PC-9 (cell line): ENCODE measurements at regions not wholly inside any gene's neighbourhood (a gene's known extent, or its start where the extent isn't known, plus 50 kb on each side); places are given as distances from the start of the nearest gene placed in this dataset.

Source experiments
- BruUV-seq: library from RNA; stranded (reverse); fragments of 400-500 nt; replicated peaks from 2 replicates; lab custom pipeline; 2021; lab: Mats Ljungman, UMichigan
- CTCF ChIA-PET: fragments of 300-600 bp; sonication (Branson Sonifier 250); formaldehyde crosslinking; loops from one replicate; lab custom pipeline; 2022; ENCODE audit warnings: antibody characterized with exemption; lab: Charles Lee
- POLR2A ChIA-PET: fragments of 300-600 bp; sonication (Branson Sonifier 250); formaldehyde crosslinking; loops from one replicate; lab custom pipeline; 2022; ENCODE audit warnings: antibody characterized with exemption; ENCODE audit not compliant: unreplicated experiment; lab: Charles Lee
- DNase-seq, 2 experiments: peaks; one replicate each; pipeline versions ENCODE4 v3.0.0 to v3.0.0-alpha.2; 2015 to 2022; ENCODE audit warnings: mixed read lengths in 1 of 2
- H2AFZ ChIP-seq: fragments of 200-600 bp; sonication (generic); 2 replicates; pipeline ENCODE4 v1.8.1; 2017; ENCODE audit warnings: antibody characterized with exemption
- H3F3A ChIP-seq: fragments of 200-600 bp; sonication (generic); 2 replicates; pipeline ENCODE4 v1.8.1; 2017; ENCODE audit warnings: antibody characterized with exemption, mild to moderate bottlenecking, low read depth; ENCODE audit not compliant: insufficient read depth
- H3K27ac ChIP-seq: fragments of 200-600 bp; sonication (generic); 2 replicates; pipeline ENCODE4 v1.6.1; 2016; ENCODE audit warnings: mixed run types
- H3K27me3 ChIP-seq: fragments of 200-600 bp; sonication (generic); 2 replicates; pipeline ENCODE4 v1.6.1; 2016; ENCODE audit warnings: low read depth, mixed run types; ENCODE audit not compliant: insufficient read depth
- H3K36me3 ChIP-seq: fragments of 200-600 bp; sonication (generic); 2 replicates; pipeline ENCODE4 v1.6.1; 2016; ENCODE audit warnings: low read depth, mixed run types
- H3K4me1 ChIP-seq: fragments of 200-600 bp; sonication (generic); replicated peaks from 2 replicates; pipeline ENCODE4 v1.6.1; 2016; ENCODE audit warnings: mixed run types; ENCODE audit not compliant: insufficient read depth
- H3K4me2 ChIP-seq: fragments of 200-600 bp; sonication (generic); 2 replicates; pipeline ENCODE4 v1.6.1; 2017; ENCODE audit warnings: mixed run types
- H3K4me3 ChIP-seq: fragments of 200-600 bp; sonication (generic); 2 replicates; pipeline ENCODE4 v1.6.1; 2016; ENCODE audit warnings: mixed run types
- H3K79me2 ChIP-seq: fragments of 200-600 bp; sonication (generic); 2 replicates; pipeline ENCODE4 v1.6.1; 2017; ENCODE audit warnings: low read depth, mixed run types
- H3K9me2 ChIP-seq: fragments of 200-600 bp; sonication (generic); 2 replicates; pipeline ENCODE4 v1.8.1; 2017; ENCODE audit warnings: mild to moderate bottlenecking; ENCODE audit not compliant: insufficient read depth
- H3K9me3 ChIP-seq: fragments of 200-600 bp; sonication (generic); 2 replicates; pipeline ENCODE4 v1.8.1; 2016; ENCODE audit warnings: low read depth; ENCODE audit not compliant: insufficient read depth
- H4K20me1 ChIP-seq: fragments of 200-600 bp; sonication (generic); 2 replicates; pipeline ENCODE4 v1.8.1; 2017; ENCODE audit not compliant: insufficient read depth
- CTCF ChIP-seq: fragments of 200-600 bp; sonication (generic); conservative IDR thresholded peaks from 2 replicates; pipeline ENCODE4 v1.6.1; 2017; ENCODE audit warnings: mixed run types, antibody characterized with exemption, mild to moderate bottlenecking, moderate library complexity
- EZH2 ChIP-seq: fragments of 200-600 bp; sonication (generic); IDR thresholded peaks from 2 replicates; pipeline ENCODE4 v1.8.0; 2017; ENCODE audit warnings: antibody characterized with exemption, low read depth
- intact Hi-C: fragments of 100-400 bp; cut with micrococcal nuclease; formaldehyde crosslinking; loops from one replicate; pipeline ENCODE4 v1.10.0; 2022; ENCODE audit not compliant: unreplicated experiment

GRCh38 chr10:56551037-56551436, 190.0 kb upstream of the ZWINT start:
- no peaks in the 10 kb centered on the region; the same call in none of the 2 replicates for H3K9me2 ChIP-seq
- no peak overlapping the region for H3K4me3 ChIP-seq
- BruUV-seq: no TSS peak
- TF ChIP-seq EZH2: no peak
- no peak for TF ChIP-seq CTCF
- ChIA-PET CTCF (no interaction called here), POLR2A (no interaction called here)
- no peaks in the 10 kb centered on the region for H4K20me1 ChIP-seq
- no peak overlapping the region for H3K27ac ChIP-seq
- H3K27me3 ChIP-seq: no peaks in the 10 kb centered on the region
- H3F3A ChIP-seq: no peaks in the 10 kb centered on the region
- no peaks in the 10 kb centered on the region for H3K36me3 ChIP-seq
- no peak overlapping the region for H3K4me2 ChIP-seq
- H3K4me1 ChIP-seq: no peaks in the 10 kb centered on the region
- no peaks in the 10 kb centered on the region for H3K9me3 ChIP-seq
- H3K79me2 ChIP-seq: no peaks in the 10 kb centered on the region
- intact Hi-C loops: no loop called here
- DNase-seq: no peak
- H2AFZ ChIP-seq: no peak overlapping the region

GRCh38 chr10:56547163-56547562, 186.1 kb upstream of the ZWINT start:
- Histone ChIP-seq H3K27me3 (no peaks in the 10 kb centered on the region), H3K9me2 (no peaks in the 10 kb centered on the region; the same call in 1 of the 2 replicates), H3K27ac (no peak overlapping the region), H3K36me3 (no peaks in the 10 kb centered on the region), H2AFZ (no peak overlapping the region), H3K4me3 (no peak overlapping the region), H3K4me2 (no peak overlapping the region), H3F3A (no peaks in the 10 kb centered on the region), H3K79me2 (no peaks in the 10 kb centered on the region), H3K9me3 (no peaks in the 10 kb centered on the region), H3K4me1 (no peaks in the 10 kb centered on the region), H4K20me1 (no peaks in the 10 kb centered on the region)
- TF ChIP-seq EZH2 (no peak), CTCF (no peak)
- POLR2A ChIA-PET: no interaction called here
- intact Hi-C loops: no loop called here
- no TSS peak for BruUV-seq
- CTCF ChIA-PET: no interaction called here
- DNase-seq: peak in 1 of 2 experiments; percentile 21

GRCh38 chr10:56537984-56538383, 176.9 kb upstream of the ZWINT start:
- H3K36me3 ChIP-seq: no peaks in the 10 kb centered on the region
- ChIA-PET CTCF (no interaction called here), POLR2A (no interaction called here)
- H3K27ac ChIP-seq: no peak overlapping the region
- H3K79me2 ChIP-seq: no peaks in the 10 kb centered on the region
- H3K9me2 ChIP-seq: no peaks in the 10 kb centered on the region
- TF ChIP-seq EZH2: no peak
- TF ChIP-seq CTCF: no peak
- no peaks in the 10 kb centered on the region for H3K27me3 ChIP-seq
- peak; percentile 35 to 61 for DNase-seq
- no peaks in the 10 kb centered on the region; the same call in 1 of the 2 replicates for H3K9me3 ChIP-seq
- H3F3A ChIP-seq: no peaks in the 10 kb centered on the region
- 0 out of 2 replicates have a peak overlapping the region, but pooled peaks have one; percentile 9 for H3K4me2 ChIP-seq
- peaks cover 5% of the 10 kb centered on the region; the same call in 1 of the 2 replicates for H3K4me1 ChIP-seq
- H4K20me1 ChIP-seq: no peaks in the 10 kb centered on the region
- intact Hi-C loops: no loop called here
- no peak overlapping the region for H2AFZ ChIP-seq
- no peak overlapping the region for H3K4me3 ChIP-seq
- no TSS peak for BruUV-seq
